ENCODE measurements at regions not wholly inside any gene's neighbourhood (a gene's known extent, or its start where the extent isn't known, plus 50 kb on each side); places are given as distances from the start of the nearest gene placed in this dataset.

DNA sequence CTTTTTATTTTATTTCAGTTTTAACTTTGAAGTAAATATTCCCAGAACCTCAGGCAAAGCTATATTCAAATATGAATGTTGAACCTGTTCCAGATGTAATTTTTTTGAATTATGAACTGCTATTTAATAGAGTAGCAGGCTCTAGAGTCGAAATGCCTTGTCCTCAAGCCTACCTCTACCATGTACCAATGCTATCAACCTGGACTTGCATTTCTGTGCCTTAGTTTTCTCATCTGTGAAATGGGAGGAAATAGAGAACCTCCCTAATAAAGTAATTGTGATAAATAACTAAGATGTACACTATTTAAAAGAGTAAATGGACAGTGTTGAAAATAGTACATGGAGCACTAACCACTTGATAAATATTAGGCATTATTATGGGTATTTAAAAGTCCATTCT, 551.6 kb upstream of the JARID2 start:
- DNase-seq (ENCODE audit: low read depth), result no peak

DNA sequence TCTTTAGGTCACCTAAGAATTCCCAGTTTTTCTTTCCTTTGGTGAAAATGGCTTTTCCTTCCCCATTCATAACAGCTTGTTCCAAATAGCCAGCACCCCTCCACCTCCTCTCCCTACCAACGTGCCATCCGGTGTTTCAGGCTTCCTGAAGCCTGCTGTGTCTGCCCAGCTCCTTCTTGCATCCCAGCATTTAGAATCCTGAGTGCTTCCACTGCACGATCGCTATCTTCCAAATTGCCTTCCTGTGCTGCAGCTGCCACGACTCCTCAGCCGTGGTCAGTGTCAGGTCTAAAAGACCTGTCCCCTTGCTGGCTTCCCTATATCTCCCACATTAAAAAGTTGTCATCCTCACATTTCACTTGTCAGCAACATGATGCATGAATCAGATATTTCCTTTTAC, 550.3 kb upstream of the JARID2 start:
- no peak for DNase-seq (ENCODE audit: low read depth)

GRCh38 chr6:14696367-14696766, 549.5 kb upstream of the JARID2 start:
- no peak for DNase-seq (ENCODE audit: low read depth)

DNA sequence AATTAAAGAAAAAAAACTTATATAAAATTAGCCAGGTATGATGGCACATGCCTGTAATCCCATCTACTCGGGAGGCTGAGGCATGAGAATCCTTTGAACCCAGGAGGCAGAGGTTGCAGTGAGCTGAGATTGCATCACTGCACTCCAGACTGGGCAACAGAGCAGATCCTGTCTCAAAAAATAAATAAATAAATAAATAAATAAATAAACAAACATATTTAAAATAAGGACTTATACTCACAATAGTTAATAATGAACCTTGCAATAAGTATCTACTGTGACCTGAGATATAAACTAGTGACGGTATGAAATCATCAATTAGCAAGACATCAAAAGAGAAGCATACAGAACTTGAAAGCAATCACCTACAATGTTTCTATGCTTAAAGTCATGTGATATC, 548.4 kb upstream of the JARID2 start:
- DNase-seq (ENCODE audit: low read depth), result no peak

- DNase-seq (ENCODE audit: low read depth), result no peak
These were observed 545.9 kb upstream of the JARID2 start for GRCh38 chr6:14699803-14700601.

DNA sequence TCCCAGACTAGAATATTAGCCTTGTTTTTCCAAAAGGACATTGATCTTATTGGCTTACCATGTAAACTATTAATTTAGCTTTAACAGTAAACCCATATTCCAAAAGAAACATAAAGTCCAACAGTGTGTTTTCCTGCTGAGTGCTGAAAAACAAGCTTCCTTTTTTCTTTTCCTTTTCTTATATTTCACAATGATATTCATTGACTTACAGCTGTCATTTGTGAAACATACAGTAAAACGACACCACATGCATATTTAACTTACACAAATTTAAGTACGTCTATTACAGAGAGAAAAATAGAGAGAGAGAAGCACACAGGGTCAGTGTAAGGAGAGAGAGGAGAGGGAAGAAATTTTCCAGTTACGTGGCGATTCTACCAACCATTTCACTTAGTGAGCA, 543.9 kb upstream of the JARID2 start:
- no peak for DNase-seq (ENCODE audit: low read depth)

DNA sequence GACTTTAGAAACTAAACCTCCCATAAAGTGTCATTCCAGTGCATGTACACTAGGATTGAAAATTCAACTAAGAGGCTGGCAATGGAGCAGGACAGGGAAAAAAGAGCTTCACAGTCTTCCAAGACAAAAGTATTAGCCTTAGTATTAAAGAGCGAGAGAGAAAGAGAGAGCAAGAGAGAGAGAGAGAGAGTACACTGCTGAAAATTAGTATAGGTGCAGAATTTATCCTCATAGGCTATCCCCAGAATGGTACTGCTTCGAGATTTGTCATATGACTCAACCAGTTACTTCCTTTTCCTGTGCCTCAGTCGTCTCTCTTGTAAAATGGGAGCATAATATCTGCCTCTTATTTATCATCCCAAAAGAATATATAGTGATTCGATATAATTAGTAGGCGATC, 543.2 kb upstream of the JARID2 start:
- no peak for DNase-seq (ENCODE audit: low read depth)

- DNase-seq (ENCODE audit: low read depth), result peak; percentile 77
These were observed 542.3 kb upstream of the JARID2 start for GRCh38 chr6:14703586-14703985.

DNA sequence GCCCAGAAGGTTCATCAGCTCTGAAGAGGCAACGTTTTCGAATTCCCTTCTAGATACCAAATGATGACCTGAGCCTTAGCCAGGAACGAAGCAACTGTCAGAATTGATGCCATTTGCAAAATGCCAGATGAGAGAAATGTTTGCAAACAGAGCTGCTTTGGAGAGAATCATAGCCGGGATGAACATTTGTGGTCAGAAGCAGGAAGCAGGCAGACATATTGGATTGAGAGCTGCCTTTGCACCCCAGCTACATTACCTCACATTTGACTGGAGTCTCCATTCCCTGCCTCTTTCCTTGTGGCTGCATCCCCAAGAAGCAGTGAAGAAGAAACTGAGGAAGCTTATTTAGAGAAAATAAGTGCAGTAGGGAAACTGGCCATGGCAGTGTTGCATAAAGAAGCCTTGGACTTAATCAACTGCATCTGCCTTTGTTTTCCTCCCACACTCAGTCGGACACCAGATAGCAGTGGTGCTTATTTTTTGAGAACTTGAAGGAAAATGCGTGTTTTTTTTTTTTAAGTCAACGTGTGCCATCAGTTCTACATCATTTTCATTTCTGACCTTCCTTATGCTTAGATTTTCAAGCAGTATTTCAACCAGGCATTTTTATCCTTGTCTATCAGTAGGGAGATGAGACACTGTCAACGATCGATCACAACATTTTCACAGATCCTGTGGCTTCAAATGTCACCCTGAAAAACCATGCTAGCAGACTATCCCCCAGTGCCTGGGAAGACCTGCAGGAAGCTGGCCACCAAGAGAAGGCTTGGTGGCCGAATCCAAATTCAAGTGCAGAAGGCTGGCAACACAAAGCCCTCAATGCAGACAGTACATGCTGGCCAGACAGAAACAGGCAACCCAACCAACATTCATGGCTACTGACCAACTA, 541.2 kb upstream of the JARID2 start:
- no peak for DNase-seq (ENCODE audit: low read depth)

GRCh38 chr6:14705841-14706377, 540.0 kb upstream of the JARID2 start:
- no peak for DNase-seq (ENCODE audit: low read depth)

GRCh38 chr6:14706378-14706929, 539.4 kb upstream of the JARID2 start:
- DNase-seq (ENCODE audit: low read depth), result peak; percentile 99

DNA sequence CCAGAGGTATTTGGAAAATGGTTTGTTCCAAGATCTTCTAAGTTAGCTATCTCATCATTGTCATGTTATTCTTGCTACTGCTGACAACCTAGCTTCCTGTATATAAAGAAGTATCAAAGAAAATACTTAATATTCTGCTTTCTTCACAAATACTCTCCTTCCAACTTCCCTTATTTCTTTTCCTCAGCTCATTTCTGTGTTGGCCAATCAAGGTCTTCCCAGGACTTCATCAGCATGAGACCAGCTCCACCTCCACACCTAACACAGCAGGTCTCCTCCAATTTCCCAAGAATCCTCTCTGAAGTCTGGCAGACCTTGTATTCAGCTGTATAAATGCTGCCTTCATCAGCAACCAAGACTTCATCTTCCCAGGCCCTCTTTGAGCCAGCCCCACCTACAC, 538.6 kb upstream of the JARID2 start:
- DNase-seq (ENCODE audit: low read depth), result peak; percentile 10

DNA sequence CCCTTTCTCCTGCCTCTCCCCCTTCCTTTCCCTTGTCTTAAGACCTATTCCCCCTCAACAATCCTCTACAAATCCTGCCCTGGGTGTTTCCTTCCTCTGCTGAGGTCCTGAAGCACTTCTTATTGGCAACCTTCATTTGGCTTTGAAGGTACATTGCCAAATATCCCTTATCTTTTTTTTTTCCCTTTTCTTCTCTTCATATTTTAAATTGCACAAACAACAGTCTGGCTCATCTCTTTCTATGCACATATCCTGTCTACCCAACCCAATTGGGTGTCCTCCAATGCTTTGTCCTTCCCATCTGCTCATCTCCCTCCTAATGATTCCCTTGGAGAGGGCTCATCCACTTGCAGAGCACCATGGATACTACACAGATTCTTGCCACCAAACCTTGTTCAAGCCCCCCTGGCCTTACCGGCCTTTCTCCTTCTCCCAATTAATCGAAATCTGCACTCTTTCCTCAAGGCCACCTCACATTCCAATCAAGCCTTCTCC, 537.9 kb upstream of the JARID2 start:
- DNase-seq (ENCODE audit: low read depth), result no peak

GRCh38 chr6:14709066-14709670, 536.7 kb upstream of the JARID2 start:
- DNase-seq (ENCODE audit: low read depth), result peak; percentile 76

DNA sequence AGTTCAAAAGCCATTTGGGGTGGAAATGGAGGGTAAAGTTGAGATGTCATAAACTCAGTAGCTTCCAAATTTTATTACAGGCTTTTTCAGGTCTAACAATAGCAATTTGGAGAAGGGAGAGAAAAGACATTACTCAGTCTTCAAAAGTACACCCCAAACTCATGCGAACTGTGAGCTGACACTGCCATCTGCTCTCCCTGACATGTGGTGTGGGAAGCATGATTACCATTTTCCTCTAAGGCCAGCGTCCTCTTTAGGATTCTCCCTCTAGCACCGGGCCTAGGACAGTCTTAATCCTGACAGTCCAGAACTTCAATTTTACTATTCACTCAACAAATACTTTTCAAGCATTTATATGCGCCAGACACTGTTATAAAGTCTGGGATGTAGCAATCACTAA, 536.0 kb upstream of the JARID2 start:
- DNase-seq (ENCODE audit: low read depth), result no peak

- DNase-seq (ENCODE audit: low read depth), result no peak
These were observed 535.4 kb upstream of the JARID2 start for GRCh38 chr6:14710421-14710820.

DNA sequence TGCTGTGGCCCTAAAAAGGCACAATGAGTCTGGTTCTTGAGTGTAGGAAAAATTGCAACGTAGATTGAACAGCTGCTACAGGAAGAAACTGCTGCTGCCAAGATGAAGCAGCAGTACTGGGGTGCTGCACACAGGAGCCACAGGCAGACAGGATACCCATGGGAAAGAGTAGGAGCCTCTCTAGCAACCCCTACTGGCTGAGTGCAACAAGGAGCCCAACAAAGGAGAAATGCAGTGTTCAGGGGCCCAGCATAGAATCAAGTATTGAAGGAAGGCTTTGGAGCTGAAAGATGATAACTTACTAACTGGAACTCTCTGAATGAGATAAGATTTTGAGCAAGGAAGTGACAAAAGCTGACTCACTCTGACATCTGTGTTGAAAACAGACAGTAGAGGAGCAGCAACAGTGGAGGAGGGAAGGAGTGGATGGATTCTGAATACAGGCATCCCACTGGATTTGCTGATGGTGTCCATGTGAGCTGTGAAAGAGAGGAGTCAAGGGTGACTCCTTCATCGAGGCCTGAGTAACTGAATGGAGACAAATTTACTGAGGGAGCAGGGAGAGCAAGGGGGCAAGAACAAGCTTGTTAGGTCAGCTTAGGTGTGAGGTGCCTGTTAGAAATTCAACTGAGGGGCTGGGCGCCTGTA, 534.7 kb upstream of the JARID2 start:
- peak; percentile 93 for DNase-seq (ENCODE audit: low read depth)

- no peak for DNase-seq (ENCODE audit: low read depth)
These were observed 534.0 kb upstream of the JARID2 start for GRCh38 chr6:14711704-14712379.

- DNase-seq (ENCODE audit: low read depth), result peak; percentile 99
These were observed 532.6 kb upstream of the JARID2 start for GRCh38 chr6:14713008-14713960.

Measured in EH (cell line).